MM.1S (cell line): ENCODE measurements at regions not wholly inside any gene's neighbourhood (a gene's known extent, or its start where the extent isn't known, plus 50 kb on each side); places are given as distances from the start of the nearest gene placed in this dataset.

Experiments
- DNase-seq: peaks from one replicate; pipeline ENCODE4 v3.0.0-alpha.2; 2015
- H2AFZ ChIP-seq: fragments of 300-600 bp; sonication (generic); 2 replicates; pipeline ENCODE4 v1.6.0; 2016; ENCODE audit warnings: antibody characterized with exemption, low read length
- H3F3A ChIP-seq: fragments of 300-600 bp; sonication (generic); 2 replicates; pipeline ENCODE4 v1.6.1; 2016; ENCODE audit warnings: mild to moderate bottlenecking, antibody characterized with exemption, low read length, moderate library complexity, mixed read lengths; ENCODE audit not compliant: insufficient read depth
- H3K27ac ChIP-seq: fragments of 300-600 bp; sonication (generic); 2 replicates; pipeline ENCODE4 v1.5.1; 2016; ENCODE audit warnings: mild to moderate bottlenecking, low read length
- H3K27me3 ChIP-seq: fragments of 300-600 bp; sonication (generic); replicated peaks from 2 replicates; pipeline ENCODE4 v1.6.0; 2016; ENCODE audit warnings: low read length; ENCODE audit not compliant: insufficient read depth
- H3K36me3 ChIP-seq: fragments of 300-600 bp; sonication (generic); replicated peaks from 2 replicates; pipeline ENCODE4 v1.6.1; 2016; ENCODE audit warnings: mild to moderate bottlenecking, low read length, mixed read lengths; ENCODE audit not compliant: insufficient read depth
- H3K4me1 ChIP-seq: fragments of 300-600 bp; sonication (generic); 2 replicates; pipeline ENCODE4 v1.6.1; 2016; ENCODE audit warnings: low read length, mixed read lengths
- H3K4me2 ChIP-seq: fragments of 300-600 bp; sonication (generic); 2 replicates; pipeline ENCODE4 v1.6.0; 2016; ENCODE audit warnings: low read depth, low read length
- H3K4me3 ChIP-seq: fragments of 300-600 bp; sonication (generic); 2 replicates; pipeline ENCODE4 v1.5.1; 2016; ENCODE audit warnings: low read length, mixed read lengths
- H3K79me2 ChIP-seq: fragments of 300-600 bp; sonication (generic); 2 replicates; pipeline ENCODE4 v1.6.1; 2016; ENCODE audit warnings: mixed run types, low read length, mixed read lengths
- H3K9ac ChIP-seq: fragments of 300-600 bp; sonication (generic); 2 replicates; pipeline ENCODE4 v1.6.1; 2016; ENCODE audit warnings: low read length, mixed read lengths
- H3K9me2 ChIP-seq: fragments of 300-600 bp; sonication (generic); replicated peaks from 2 replicates; pipeline ENCODE4 v1.6.1; 2016; ENCODE audit warnings: mild to moderate bottlenecking, low read length, mixed read lengths; ENCODE audit not compliant: insufficient read depth
- H3K9me3 ChIP-seq: fragments of 300-600 bp; sonication (generic); replicated peaks from 2 replicates; pipeline ENCODE4 v1.6.1; 2016; ENCODE audit warnings: mild to moderate bottlenecking, low read length, mixed read lengths; ENCODE audit not compliant: insufficient read depth
- H4K20me1 ChIP-seq: fragments of 300-600 bp; sonication (generic); 2 replicates; pipeline ENCODE4 v1.6.1; 2016; ENCODE audit warnings: mild to moderate bottlenecking, low read length, moderate library complexity, mixed read lengths; ENCODE audit not compliant: insufficient read depth
- CTCF ChIP-seq: fragments of 300-600 bp; sonication (generic); IDR thresholded peaks from 2 replicates; pipeline ENCODE4 v1.5.1; 2016; ENCODE audit warnings: antibody characterized with exemption, low read length, mixed read lengths
- EZH2 ChIP-seq: fragments of 300-600 bp; sonication (generic); optimal IDR thresholded peaks from 2 replicates; pipeline ENCODE3; 2017; ENCODE audit warnings: low read depth, mild to moderate bottlenecking, antibody characterized with exemption, low read length, mixed read lengths
- EZH2phosphoT487 ChIP-seq: fragments of 300-600 bp; sonication (generic); IDR thresholded peaks from 2 replicates; pipeline ENCODE4 v1.6.1; 2018; ENCODE audit warnings: antibody characterized with exemption, low read length

GRCh38 chr10:8319704-8320103 is 265.2 kb downstream of the GATA3 start:
- no peaks in the 10 kb centered on the region for H3K36me3 ChIP-seq
- no peak overlapping the region for H2AFZ ChIP-seq
- no peak overlapping the region for H3K27ac ChIP-seq
- H3K27me3 ChIP-seq, result no peaks in the 10 kb centered on the region
- no peaks in the 10 kb centered on the region for H3K9me2 ChIP-seq
- TF ChIP-seq EZH2, result no peak
- no peak for TF ChIP-seq EZH2phosphoT487
- no peak for TF ChIP-seq CTCF
- H3K79me2 ChIP-seq, result no peaks in the 10 kb centered on the region
- H3K4me3 ChIP-seq, result no peak overlapping the region
- H3K4me2 ChIP-seq, result no peak overlapping the region
- no peak overlapping the region for H3K9ac ChIP-seq
- H3K4me1 ChIP-seq, result no peaks in the 10 kb centered on the region
- H3F3A ChIP-seq, result no peaks in the 10 kb centered on the region
- no peaks in the 10 kb centered on the region; the same call in 1 of the 2 replicates for H3K9me3 ChIP-seq
- no peak for DNase-seq
- H4K20me1 ChIP-seq, result no peaks in the 10 kb centered on the region

GRCh38 chr10:8321990-8322389 is 267.5 kb downstream of the GATA3 start:
- Histone ChIP-seq H3K27ac (no peak overlapping the region), H3K79me2 (no peaks in the 10 kb centered on the region), H3F3A (no peaks in the 10 kb centered on the region), H3K27me3 (no peaks in the 10 kb centered on the region), H4K20me1 (no peaks in the 10 kb centered on the region), H3K9me3 (no peaks in the 10 kb centered on the region; the same call in 1 of the 2 replicates), H2AFZ (no peak overlapping the region), H3K4me3 (no peak overlapping the region), H3K4me2 (no peak overlapping the region), H3K4me1 (no peaks in the 10 kb centered on the region), H3K9ac (no peak overlapping the region), H3K36me3 (no peaks in the 10 kb centered on the region), H3K9me2 (no peaks in the 10 kb centered on the region)
- no peak for DNase-seq
- TF ChIP-seq EZH2 (no peak), EZH2phosphoT487 (no peak), CTCF (no peak)

- Histone ChIP-seq H3K4me2 (no peak overlapping the region), H3F3A (no peaks in the 10 kb centered on the region), H4K20me1 (no peaks in the 10 kb centered on the region), H3K9me3 (no peaks in the 10 kb centered on the region; the same call in 1 of the 2 replicates), H2AFZ (no peak overlapping the region), H3K27me3 (no peaks in the 10 kb centered on the region), H3K79me2 (no peaks in the 10 kb centered on the region), H3K9me2 (no peaks in the 10 kb centered on the region), H3K9ac (no peak overlapping the region), H3K4me3 (no peak overlapping the region), H3K36me3 (no peaks in the 10 kb centered on the region), H3K4me1 (no peaks in the 10 kb centered on the region), H3K27ac (no peak overlapping the region)
- TF ChIP-seq EZH2phosphoT487 (no peak), CTCF (no peak), EZH2 (no peak)
- DNase-seq, result no peak
These were observed 269.1 kb downstream of the GATA3 start for GRCh38 chr10:8323428-8324054.
